ENCODE measurements at regions not wholly inside any gene's neighbourhood (a gene's known extent, or its start where the extent isn't known, plus 50 kb on each side); places are given as distances from the start of the nearest gene placed in this dataset.

GRCh38 chr4:128565565-128566186 is 243.8 kb upstream of the JADE1 start:
- BruUV-seq (replicated peaks), result no TSS peak
- 19% methylated on average over 4 of the region's 4 CpGs for WGBS (ENCODE audit: low lambda C conversion rate)
- H4K20me1 ChIP-seq (ENCODE audit: insufficient read depth, low read length), result no peaks in the 10 kb centered on the region
- ChIA-PET CTCF (ENCODE audit: low intra/inter-chr PET ratio, low total read pairs) (interaction anchor here (1.1 to 2.1 kb wide), 4 partner anchors 79 to 374 kb away, joined by 3 to 16 read pairs (median 8); partner anchors contain the start of gene JADE1), POLR2A (no interaction called here)
- peak; percentile 51 for DNase-seq (ENCODE audit: low spot score)
- no peak overlapping the region for H3K4me2 ChIP-seq (ENCODE audit: low read depth, low read length)
- in situ Hi-C loops (cut with HindIII; ENCODE audit: extremely low pct_ligation_motif_present, low pct_unique_long_range_greater_than_20kb), result loop anchor here (5.0 to 25.0 kb wide), 3 partner anchors 247 to 378 kb away; partner anchors contain the start of gene JADE1
- ATAC-seq, result peak; percentile 99
- H3K4me1 ChIP-seq (ENCODE audit: insufficient read depth, low read length), result peaks cover 8% of the 10 kb centered on the region; the same call in 1 of the 2 replicates
- H3K9me3 ChIP-seq (ENCODE audit: low read length), result no peaks in the 10 kb centered on the region
- peak; percentile 56 for FAIRE-seq
- H3K9ac ChIP-seq (ENCODE audit: insufficient read depth, low read depth, low read length), result no peak overlapping the region
- intact Hi-C loops (cut with micrococcal nuclease; ENCODE audit: unreplicated experiment), result loop anchor here (1.0 to 2.0 kb wide), 4 partner anchors 55 to 298 kb away; partner anchors contain the start of gene JADE1
- no peaks in the 10 kb centered on the region for H3K79me2 ChIP-seq (ENCODE audit: insufficient read depth, low read length)
- H3K27me3 ChIP-seq (ENCODE audit: control insufficient read depth in 1 of 2, insufficient read depth in 2 of 2, low read length in 2 of 2), result no peaks in the 10 kb centered on the region; a peak in 1 of 5 replicates
- TF ChIP-seq ZNF326 (CRISPR knock-in tag; IDR thresholded peaks at IDR 0.05; ENCODE audit: borderline replicate concordance), result no peak
- TF ChIP-seq SALL1 (CRISPR knock-in tag; IDR thresholded peaks at IDR 0.05), result 0 out of 2 replicates have a peak, but pooled peaks have one; percentile 20
- peak; percentile 21 for TF ChIP-seq TEAD3 (CRISPR knock-in tag; optimal IDR thresholded peaks at IDR 0.05; ENCODE audit: borderline replicate concordance)
- no peak for TF ChIP-seq SMYD3 (CRISPR knock-in tag; IDR thresholded peaks at IDR 0.05)
- no peak for TF ChIP-seq ZNF589 (CRISPR knock-in tag; conservative IDR thresholded peaks at IDR 0.05)
- TF ChIP-seq ZSCAN12 (CRISPR knock-in tag; IDR thresholded peaks at IDR 0.05), result no peak
- no peak for TF ChIP-seq ZSCAN9 (CRISPR knock-in tag; IDR thresholded peaks at IDR 0.05; ENCODE audit: borderline replicate concordance)
- TF ChIP-seq ZNF570 (CRISPR knock-in tag; IDR thresholded peaks at IDR 0.05; ENCODE audit: borderline replicate concordance), result no peak
- no peak for TF ChIP-seq ZSCAN31 (CRISPR knock-in tag; IDR thresholded peaks at IDR 0.05; ENCODE audit: low read depth)
- peak; percentile 84 for TF ChIP-seq SMC3 (IDR thresholded peaks at IDR 0.05; ENCODE audit: low read length)
- TF ChIP-seq JDP2 (CRISPR knock-in tag; IDR thresholded peaks at IDR 0.05; ENCODE audit: borderline replicate concordance), result no peak
- TF ChIP-seq CEBPB (IDR thresholded peaks at IDR 0.05; ENCODE audit: borderline replicate concordance, low read depth, low read length), result no peak
- TF ChIP-seq DNMT3B (CRISPR knock-in tag; conservative IDR thresholded peaks at IDR 0.05), result no peak
- peak; percentile 82 for TF ChIP-seq CTCF (CRISPR knock-in tag; IDR thresholded peaks at IDR 0.05)
- TF ChIP-seq ZNF501 (CRISPR knock-in tag; IDR thresholded peaks at IDR 0.05), result no peak
- no peak for TF ChIP-seq ZNF703 (CRISPR knock-in tag; IDR thresholded peaks at IDR 0.05; ENCODE audit: borderline replicate concordance)
- no peak for TF ChIP-seq NBN (conservative IDR thresholded peaks at IDR 0.05)
- TF ChIP-seq ZNF768 (CRISPR knock-in tag; IDR thresholded peaks at IDR 0.05), result no peak
- no peak for TF ChIP-seq ZBTB38 (CRISPR knock-in tag; IDR thresholded peaks at IDR 0.05)
- peak; percentile 82 for TF ChIP-seq RAD21 (CRISPR knock-in tag; IDR thresholded peaks at IDR 0.05)
- no peak for TF ChIP-seq MBD4 (IDR thresholded peaks at IDR 0.05; ENCODE audit: borderline replicate concordance, low read length)
- TF ChIP-seq STAG1 (CRISPR knock-in tag; IDR thresholded peaks at IDR 0.05), result peak; percentile 93
- no peak for TF ChIP-seq TMF1 (CRISPR knock-in tag; IDR thresholded peaks at IDR 0.05; ENCODE audit: low read depth)
- H3K27ac ChIP-seq (ENCODE audit: extremely low read length, insufficient read depth, low read length), result no peak overlapping the region
- H3K4me3 ChIP-seq (replicated peaks in 1 of 3; ENCODE audit: insufficient read depth in 1 of 3, low read depth in 2 of 3, low read length in 3 of 3), result no peak overlapping the region
- H2AFZ ChIP-seq (ENCODE audit: low read length), result no peak overlapping the region
- no peaks in the 10 kb centered on the region for H3K36me3 ChIP-seq (replicated peaks in 1 of 2; ENCODE audit: control insufficient read depth in 1 of 2, insufficient read depth in 2 of 2, low read length in 2 of 2)

All from HepG2 (cell line).